Activated T-cell treated with anti-CD3 and anti-CD28 coated beads, Interleukin-2, amount 50 U/mL, for 48 hours (primary cell): ENCODE measurements at regions not wholly inside any gene's neighbourhood (a gene's known extent, or its start where the extent isn't known, plus 50 kb on each side); places are given as distances from the start of the nearest gene placed in this dataset.

Experiments used
- DNase-seq, 2 experiments: peaks; one replicate each; pipeline ENCODE4 v3.0.0-alpha.2; 2020

- no peak for DNase-seq
These were observed 86.6 kb downstream of the C5orf15 start for GRCh38 chr5:133881576-133882388.

- DNase-seq = no peak
These were observed 90.2 kb downstream of the C5orf15 start for GRCh38 chr5:133878236-133878555.

- no peak for DNase-seq
These were observed 90.8 kb downstream of the C5orf15 start for GRCh38 chr5:133877351-133878235.

GRCh38 chr5:133876266-133876665 is 92.2 kb downstream of the C5orf15 start:
- DNase-seq = no peak

GRCh38 chr5:133875179-133875578 is 93.2 kb downstream of the C5orf15 start:
- no peak for DNase-seq

GRCh38 chr5:133873449-133873848 is 95.0 kb downstream of the C5orf15 start:
- no peak for DNase-seq

GRCh38 chr5:133870661-133871060 is 97.8 kb downstream of the C5orf15 start:
- DNase-seq = no peak

- DNase-seq = no peak
These were observed 98.7 kb downstream of the C5orf15 start for GRCh38 chr5:133869519-133870335.

GRCh38 chr5:133868946-133869518 is 99.4 kb downstream of the C5orf15 start:
- DNase-seq = peak; percentile 80 to 86

GRCh38 chr5:133867851-133868545 is 100.4 kb downstream of the C5orf15 start:
- no peak for DNase-seq

GRCh38 chr5:133867341-133867740 is 101.1 kb downstream of the C5orf15 start:
- no peak for DNase-seq

- no peak for DNase-seq
These were observed 101.6 kb downstream of the C5orf15 start for GRCh38 chr5:133866903-133867245.

GRCh38 chr5:133866160-133866902 is 102.1 kb downstream of the C5orf15 start:
- DNase-seq = no peak

- no peak for DNase-seq
These were observed 103.3 kb downstream of the C5orf15 start for GRCh38 chr5:133865113-133865512.

- DNase-seq = no peak
These were observed 103.7 kb downstream of the C5orf15 start for GRCh38 chr5:133864711-133865110.

GRCh38 chr5:133863857-133864585 is 104.4 kb downstream of the C5orf15 start:
- DNase-seq = no peak

GRCh38 chr5:133861161-133861737 is 107.2 kb downstream of the C5orf15 start:
- DNase-seq = peak in 1 of 2 experiments; percentile 36

- DNase-seq = peak in 1 of 2 experiments; percentile 16
These were observed 109.4 kb downstream of the C5orf15 start for GRCh38 chr5:133859073-133859472.

GRCh38 chr5:133857595-133858313 is 110.7 kb downstream of the C5orf15 start:
- peak in 1 of 2 experiments; percentile 6 for DNase-seq

- DNase-seq = peak; percentile 1 to 3
These were observed 113.9 kb downstream of the C5orf15 start for GRCh38 chr5:133854554-133854953.
